Raji (cell line): ENCODE measurements at regions not wholly inside any gene's neighbourhood (a gene's known extent, or its start where the extent isn't known, plus 50 kb on each side); places are given as distances from the start of the nearest gene placed in this dataset.

Experiments used
- POLR2A ChIP-seq: IDR thresholded peaks from 2 replicates; pipeline ENCODE4 v1.6.1; 2011; ENCODE audit warnings: low read depth, low read length, control low read depth; ENCODE audit not compliant: insufficient read depth

DNA sequence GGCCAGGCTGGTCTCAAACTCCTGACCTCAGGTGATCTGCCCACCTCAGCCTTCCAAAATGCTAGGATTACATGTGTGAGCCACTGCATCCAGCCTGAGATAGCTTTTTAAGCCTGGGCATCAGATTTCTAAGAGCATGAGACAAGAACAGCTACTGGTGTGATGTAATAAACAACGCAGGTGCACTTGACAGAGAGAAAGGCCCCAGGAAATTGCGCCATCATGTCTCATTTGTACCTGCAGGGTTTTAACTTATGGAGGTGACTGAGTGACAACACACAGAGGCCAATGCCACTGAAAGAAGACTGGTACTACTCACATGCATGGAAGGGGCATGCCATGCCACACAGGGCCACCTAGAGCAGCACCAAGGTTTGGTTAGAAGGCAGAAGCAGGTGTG lies 209.4 kb downstream of the SP3 start:
- no peak for TF ChIP-seq POLR2A

DNA sequence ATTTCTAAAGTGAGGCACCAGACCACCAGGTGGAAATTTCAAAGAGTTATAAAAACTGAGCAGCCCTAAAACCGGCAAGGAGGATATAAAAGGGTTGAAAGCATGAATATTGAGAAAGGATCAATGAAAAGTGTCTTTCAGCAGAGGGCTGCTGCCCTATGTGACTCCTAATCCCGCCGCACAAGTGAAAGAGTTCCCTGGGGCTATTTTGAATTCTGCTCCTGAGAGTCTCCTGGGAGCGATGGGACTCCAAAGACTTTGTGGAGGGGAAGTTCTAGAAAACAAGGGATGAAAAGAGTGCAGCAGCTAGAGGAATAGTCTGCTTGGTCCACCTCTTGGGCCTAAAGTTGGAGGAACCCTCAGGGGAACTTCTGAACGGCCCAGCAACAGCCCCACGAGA lies 205.2 kb downstream of the SP3 start:
- TF ChIP-seq POLR2A: no peak

DNA sequence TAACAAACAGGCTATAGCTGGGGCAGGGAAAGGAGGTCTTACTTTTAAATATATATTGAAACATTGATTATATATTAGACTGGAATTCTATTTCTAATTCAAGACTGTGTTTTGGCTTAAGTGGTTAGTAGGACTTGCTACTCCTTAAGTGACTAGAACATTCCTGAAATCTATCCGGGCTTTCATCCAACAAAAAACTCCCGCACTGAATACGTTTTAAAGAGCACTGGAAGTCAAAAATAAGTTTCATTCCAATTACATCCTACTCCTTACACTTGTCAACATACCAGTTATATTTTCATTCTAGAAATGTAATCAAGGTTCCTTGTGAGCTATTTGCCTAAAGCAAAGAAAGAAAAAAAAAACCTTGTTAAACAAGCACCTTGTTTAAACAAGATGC lies 204.6 kb downstream of the SP3 start:
- no peak for TF ChIP-seq POLR2A

DNA sequence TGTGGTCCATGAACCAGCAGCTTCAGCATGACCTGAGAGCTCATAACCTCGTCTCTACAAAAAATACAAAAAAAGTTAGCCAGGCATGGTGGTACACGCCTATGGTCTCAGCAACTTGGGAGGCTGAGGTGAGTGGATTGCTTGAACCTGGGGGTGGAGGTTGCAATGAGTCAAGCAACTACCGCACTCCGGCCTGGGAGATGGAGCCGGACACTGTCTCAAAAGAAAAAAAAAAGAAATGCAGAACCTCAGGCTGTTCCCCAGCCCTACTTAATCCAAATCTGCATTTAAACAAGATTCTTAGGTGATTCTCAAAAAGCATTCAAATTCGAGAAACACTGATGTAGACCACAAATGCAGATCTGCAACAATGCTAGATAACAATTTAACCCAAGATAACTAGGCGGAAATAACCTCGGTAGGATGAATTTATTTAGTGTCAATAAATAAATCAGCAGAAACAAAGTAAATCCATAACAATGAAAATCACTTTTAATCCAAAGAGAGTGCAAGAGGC lies 203.5 kb downstream of the SP3 start:
- TF ChIP-seq POLR2A: no peak

DNA sequence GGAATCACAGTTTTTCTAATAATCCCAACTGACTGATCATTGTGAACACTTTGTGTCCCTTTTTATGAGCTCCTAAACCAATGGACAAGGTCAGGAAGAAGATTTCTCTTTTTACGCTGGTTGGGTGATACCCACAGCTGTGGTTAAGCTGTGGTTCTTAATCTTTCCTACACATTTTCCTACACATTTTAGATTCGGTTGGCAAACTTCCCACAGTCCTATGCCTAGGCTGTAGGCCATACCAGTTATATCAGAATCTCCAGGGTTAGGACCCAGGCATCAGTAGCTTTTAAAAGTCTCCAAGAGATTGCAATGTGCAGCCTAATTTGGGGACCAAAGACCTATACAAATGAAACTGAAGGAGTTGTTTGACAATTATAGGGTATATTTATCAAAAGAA lies 203.0 kb downstream of the SP3 start:
- no peak for TF ChIP-seq POLR2A

DNA sequence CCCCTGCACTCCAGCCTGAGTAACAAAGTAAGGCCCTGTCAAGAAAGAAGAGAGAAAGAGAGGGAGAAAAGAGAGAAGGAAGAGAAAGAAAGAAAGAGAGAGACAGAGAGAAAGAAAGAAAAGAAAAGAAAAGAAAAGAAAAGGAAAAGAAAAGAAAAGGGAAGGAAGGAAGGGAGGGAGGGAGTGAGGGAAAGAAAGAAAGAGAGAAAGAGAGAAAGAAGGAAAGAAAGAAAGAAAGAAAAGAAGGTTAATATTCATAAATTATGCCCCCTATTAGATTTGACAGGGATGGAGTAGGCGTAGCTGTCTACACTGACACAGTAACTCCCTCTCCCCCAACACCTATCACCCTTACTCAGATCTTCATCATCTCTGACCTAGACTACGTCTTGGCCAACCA lies 202.3 kb downstream of the SP3 start:
- no peak for TF ChIP-seq POLR2A

DNA sequence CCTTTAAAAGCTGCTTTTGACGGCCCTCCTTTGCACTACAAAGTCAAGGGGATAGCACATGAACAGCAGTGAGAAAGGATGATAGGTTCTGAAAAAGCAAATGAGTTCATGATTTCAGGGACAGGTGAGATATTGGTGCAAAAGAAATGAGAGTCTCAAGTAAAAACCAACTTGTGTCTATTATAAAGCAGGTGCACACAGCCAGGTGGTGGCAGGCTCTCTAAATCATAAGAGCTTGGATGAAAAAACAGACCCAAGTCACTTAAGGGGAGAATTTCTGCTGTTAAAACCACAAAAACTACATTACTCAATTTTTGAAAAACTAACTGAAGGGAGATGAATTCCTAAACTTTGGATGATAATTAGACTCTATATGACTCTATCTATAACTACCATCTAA lies 201.5 kb downstream of the SP3 start:
- no peak for TF ChIP-seq POLR2A

DNA sequence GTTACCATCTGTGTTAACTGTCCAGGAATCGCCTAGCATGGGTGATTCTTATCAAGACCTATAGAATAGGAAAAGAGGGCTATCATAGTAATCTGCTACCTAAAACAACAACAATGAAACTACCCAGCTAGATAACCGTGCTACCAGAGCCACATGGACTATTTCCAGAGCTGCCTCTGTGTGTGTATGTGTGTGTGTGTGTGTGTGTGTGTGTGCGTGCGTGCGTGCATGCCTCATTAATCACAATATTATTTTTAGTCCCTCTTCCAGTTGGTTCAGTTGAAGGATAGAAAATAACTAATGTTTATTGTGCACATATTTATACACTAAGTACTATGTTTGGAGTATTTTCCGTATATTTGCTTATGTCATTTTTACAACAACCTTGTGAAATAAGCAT lies 201.1 kb downstream of the SP3 start:
- no peak for TF ChIP-seq POLR2A

DNA sequence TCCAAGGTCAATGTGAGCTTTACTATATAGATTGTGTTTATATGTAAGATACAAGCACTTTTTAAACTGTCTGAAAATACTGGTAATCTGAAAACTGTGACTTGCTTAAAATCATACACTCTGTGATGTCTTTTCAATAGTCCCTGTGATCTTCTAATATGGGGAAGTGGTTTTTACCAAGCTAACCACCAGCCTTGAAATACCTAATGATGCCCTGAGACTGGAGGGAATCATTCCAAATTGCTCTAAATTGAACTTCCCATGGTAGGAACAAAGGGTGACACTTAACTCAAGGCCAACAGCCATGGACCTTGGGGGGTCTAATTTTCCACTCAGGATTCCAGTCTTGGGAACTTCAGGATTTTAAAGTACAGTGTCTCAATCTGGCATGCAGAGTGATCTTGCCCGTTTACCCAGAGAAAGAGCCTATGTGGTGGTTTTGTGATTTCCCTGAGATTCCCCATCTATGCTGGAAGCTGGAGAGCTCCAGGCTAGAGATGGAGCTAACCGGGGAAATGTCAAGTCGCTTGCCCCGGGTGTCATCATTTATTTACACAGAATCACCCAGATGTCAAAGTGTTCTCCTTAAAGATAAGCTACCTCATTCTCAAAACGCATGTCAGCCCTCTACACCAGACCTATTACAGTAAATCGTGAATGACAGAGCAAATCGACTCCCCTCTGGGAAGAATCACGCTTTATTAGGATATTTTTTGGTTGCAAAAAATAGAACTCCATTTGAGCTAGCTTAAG lies 198.5 kb downstream of the SP3 start:
- no peak for TF ChIP-seq POLR2A

DNA sequence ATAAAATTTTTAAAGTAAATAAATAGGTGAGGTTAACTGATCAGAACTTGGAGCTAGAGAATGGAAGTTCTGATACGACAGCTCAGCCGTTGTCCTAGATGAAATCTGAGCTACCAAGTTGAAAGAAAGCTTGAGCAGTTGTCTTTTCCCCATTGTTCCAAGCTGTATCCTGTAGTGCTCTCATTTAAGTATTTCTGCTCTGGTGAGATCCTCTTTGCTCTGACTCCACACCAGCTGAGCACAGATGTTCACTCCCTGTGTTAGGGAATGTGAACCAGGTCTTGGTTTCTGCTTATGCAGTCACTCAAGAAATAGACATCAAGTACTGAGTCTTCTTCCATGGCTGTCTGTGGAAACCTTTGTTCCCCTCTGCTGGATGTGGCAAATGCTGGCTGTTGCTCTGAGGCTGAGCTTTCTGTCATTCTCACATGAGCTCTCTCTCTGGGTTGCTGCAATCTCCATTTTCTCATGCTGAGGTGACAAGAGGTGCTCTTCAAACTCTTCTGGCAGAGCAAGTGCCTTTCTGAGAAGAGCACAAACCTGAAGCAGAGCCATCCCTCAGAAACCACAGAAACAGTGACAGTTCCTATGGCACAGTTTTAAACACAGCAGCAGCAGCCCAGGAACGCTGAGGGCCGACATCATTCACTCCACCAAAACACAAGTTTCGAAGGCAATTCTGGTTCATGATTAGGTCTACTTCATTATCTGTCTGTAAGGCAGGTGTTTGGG lies 194.1 kb downstream of the SP3 start:
- TF ChIP-seq POLR2A: no peak

DNA sequence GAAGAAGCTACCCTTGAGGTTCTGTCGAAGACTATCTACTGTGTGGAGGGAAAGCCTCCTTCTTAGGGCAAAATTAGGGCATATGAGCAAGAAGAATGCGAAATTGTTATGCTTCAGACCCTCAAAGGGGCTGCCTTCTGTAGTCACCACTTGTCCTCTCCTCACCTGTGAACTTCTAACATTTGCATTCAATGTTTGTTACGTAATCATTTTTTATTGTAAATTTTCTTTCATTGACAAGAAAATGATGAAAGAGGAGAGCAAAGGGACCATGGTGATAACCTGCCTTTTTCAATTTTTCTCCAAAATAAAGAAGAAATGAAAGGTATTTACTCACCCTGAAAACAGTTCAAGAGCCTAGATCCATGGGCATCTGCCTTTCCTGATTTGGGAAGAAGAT lies 193.0 kb downstream of the SP3 start:
- TF ChIP-seq POLR2A: no peak

DNA sequence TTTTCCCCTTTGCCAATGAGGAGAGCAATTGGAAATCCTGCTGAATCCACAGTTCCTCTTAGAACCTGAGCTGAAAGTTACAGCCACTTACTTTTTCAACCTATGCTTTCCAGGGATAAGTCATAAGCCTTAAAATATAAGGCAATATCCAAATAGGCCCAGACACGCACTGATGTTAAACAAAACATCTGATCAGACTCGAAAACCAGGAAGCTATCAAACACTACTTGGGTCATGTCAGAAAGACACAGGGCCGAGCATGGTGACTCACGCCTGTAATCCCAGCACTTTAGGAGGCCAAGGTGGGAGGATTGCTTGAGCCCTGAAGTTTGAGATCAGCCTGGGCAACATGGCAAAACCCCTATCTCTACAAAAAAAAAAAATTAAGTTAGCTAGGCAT lies 192.1 kb downstream of the SP3 start:
- no peak for TF ChIP-seq POLR2A

DNA sequence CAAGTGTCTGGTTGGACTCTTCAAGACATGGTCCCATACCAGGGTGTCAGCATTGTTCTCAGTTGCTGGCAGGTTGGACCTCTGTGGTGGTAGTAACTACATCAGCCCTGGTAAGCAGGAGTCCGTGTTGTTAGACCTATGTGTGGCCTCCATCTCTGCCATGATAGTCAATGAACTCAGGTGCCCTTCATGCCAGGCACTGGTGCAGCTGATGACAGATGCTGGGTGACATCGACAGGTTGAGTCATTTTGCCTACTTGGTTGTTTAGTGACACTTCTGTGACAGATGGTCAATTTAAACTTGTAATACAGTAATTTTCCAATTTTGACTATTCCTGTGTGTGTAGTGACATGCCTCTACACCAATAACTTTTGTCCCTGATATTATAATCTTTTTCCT lies 189.7 kb downstream of the SP3 start:
- no peak for TF ChIP-seq POLR2A

DNA sequence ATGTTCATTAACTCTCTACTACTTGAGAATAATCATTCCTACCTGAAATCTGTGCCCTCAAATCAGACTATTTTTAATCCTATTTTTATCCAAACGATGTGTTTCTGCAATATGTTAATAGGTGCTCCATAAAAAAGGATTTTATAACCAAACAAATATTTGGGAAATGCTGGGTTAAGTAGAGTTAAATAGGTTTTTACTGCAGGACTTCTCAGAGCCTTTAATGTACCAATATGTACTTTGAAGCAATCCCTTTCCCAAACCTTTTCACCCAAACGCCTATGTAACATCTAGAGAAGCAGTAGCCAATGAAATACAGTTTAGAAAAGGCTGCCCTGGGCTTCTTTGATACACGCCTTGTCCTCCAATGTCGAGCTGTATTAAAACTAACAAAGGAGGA lies 182.5 kb downstream of the SP3 start:
- no peak for TF ChIP-seq POLR2A

DNA sequence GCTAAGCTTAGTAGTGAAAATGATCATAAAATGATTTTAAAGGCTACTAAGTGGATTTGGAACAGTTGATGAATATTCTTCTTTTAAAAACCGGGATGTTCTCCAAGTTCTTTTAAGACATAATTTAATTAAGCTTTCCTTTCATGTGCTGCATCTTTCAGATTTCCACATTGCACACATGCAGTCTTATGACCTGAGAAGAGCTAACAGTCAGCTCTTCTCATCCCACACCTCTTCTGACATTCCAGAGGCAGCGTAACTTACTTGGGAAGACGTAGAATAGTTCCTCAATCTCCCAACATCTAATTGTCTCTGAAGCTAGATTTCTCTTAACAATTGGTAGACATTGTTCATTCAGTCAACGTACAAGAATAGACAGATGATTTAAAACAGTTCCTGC lies 181.8 kb downstream of the SP3 start:
- no peak for TF ChIP-seq POLR2A

DNA sequence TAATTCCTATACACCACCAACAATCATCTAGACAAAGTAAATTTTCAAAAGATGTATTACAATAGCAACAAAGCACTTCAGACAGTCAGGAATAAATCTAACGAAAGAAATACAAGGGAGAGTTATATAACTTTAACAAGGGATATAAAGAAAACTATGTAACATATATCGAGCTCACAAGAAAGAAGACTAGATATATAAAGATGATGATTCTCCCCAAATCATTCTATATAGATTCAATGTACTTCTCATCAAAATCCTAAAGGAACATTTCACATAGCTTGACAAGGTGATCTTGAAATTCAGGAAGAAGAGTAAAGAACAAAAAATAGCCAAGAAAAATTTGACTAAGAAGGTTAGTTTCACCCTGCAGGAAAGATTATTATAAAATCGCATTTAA lies 179.4 kb downstream of the SP3 start:
- TF ChIP-seq POLR2A: no peak
